ENCODE measurements at regions not wholly inside any gene's neighbourhood (a gene's known extent, or its start where the extent isn't known, plus 50 kb on each side); places are given as distances from the start of the nearest gene placed in this dataset.

DNA sequence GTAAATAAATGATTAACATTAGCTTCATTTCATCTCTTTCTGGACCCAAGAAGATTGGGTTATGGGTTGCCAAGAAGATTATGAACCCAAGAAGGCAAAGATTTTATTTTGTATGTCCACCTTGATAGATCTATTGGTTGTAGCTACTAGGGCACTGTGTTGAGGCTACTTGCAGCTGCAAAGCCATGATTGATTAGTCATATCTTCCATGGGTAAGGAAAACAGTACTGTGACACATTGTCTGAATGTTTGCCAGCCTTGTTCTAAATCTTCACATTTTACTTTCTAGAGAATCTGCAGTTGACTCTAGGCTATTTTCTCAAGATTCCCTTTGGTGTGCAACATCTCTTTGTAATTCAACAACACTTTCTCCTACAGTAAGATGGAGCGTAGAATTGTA, 229.2 kb upstream of the KCNH8 start:
- no peak for ATAC-seq
- Histone ChIP-seq H3K4me3 (ENCODE audit: low read length) (no peak overlapping the region), H3K4me1 (ENCODE audit: control insufficient read depth, insufficient read depth, low read length) (no peaks in the 10 kb centered on the region), H3K36me3 (ENCODE audit: control insufficient read depth, insufficient read depth, low read length) (no peaks in the 10 kb centered on the region), H3K27me3 (ENCODE audit: control insufficient read depth, insufficient read depth, low read length) (no peaks in the 10 kb centered on the region), H3K27ac (ENCODE audit: low read length) (no peak overlapping the region), H3K9me3 (ENCODE audit: control insufficient read depth, insufficient read depth, low read length) (no peaks in the 10 kb centered on the region)
- intact Hi-C loops (cut with micrococcal nuclease): no loop called here
- Mint-ChIP-seq H3K36me3 (no peaks in the 10 kb centered on the region), H3K4me3 (no peak overlapping the region), H3K27ac (no peak overlapping the region), H3K9me3 (peaks cover 0 to 6% of the 10 kb centered on the region in 2 donors), H3K27me3 (ENCODE audit: low read depth in 2 of 2) (peaks cover 9 to 17% of the 10 kb centered on the region in 2 donors), H3K4me1 (no peaks in the 10 kb centered on the region)
- 80% methylated on average over 1 of the region's 1 CpG for WGBS (ENCODE audit: insufficient coverage)
- DNase-seq: no peak
- TF ChIP-seq, protein P1, sequence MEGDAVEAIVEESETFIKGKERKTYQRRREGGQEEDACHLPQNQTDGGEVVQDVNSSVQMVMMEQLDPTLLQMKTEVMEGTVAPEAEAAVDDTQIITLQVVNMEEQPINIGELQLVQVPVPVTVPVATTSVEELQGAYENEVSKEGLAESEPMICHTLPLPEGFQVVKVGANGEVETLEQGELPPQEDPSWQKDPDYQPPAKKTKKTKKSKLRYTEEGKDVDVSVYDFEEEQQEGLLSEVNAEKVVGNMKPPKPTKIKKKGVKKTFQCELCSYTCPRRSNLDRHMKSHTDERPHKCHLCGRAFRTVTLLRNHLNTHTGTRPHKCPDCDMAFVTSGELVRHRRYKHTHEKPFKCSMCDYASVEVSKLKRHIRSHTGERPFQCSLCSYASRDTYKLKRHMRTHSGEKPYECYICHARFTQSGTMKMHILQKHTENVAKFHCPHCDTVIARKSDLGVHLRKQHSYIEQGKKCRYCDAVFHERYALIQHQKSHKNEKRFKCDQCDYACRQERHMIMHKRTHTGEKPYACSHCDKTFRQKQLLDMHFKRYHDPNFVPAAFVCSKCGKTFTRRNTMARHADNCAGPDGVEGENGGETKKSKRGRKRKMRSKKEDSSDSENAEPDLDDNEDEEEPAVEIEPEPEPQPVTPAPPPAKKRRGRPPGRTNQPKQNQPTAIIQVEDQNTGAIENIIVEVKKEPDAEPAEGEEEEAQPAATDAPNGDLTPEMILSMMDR (IDR thresholded peaks at IDR 0.05): no peak

- peaks cover 0 to 2% of the 10 kb centered on the region in 2 donors for H3K9me3 Mint-ChIP-seq
- Histone ChIP-seq H3K4me1 (ENCODE audit: control insufficient read depth, insufficient read depth, low read length) (no peaks in the 10 kb centered on the region), H3K27ac (ENCODE audit: low read length) (no peak overlapping the region), H3K27me3 (ENCODE audit: control insufficient read depth, insufficient read depth, low read length) (no peaks in the 10 kb centered on the region), H3K36me3 (ENCODE audit: control insufficient read depth, insufficient read depth, low read length) (no peaks in the 10 kb centered on the region), H3K9me3 (ENCODE audit: control insufficient read depth, insufficient read depth, low read length) (no peaks in the 10 kb centered on the region), H3K4me3 (ENCODE audit: low read length) (no peak overlapping the region)
- no peak for DNase-seq
- intact Hi-C loops (cut with micrococcal nuclease): no loop called here
- H3K36me3 Mint-ChIP-seq: no peaks in the 10 kb centered on the region
- H3K27me3 Mint-ChIP-seq (ENCODE audit: low read depth in 2 of 2): peaks cover 10 to 24% of the 10 kb centered on the region in 2 donors
- no peak overlapping the region for H3K4me3 Mint-ChIP-seq
- ATAC-seq: no peak
- 79% methylated on average over 1 of the region's 1 CpG for WGBS (ENCODE audit: insufficient coverage)
- H3K4me1 Mint-ChIP-seq: no peaks in the 10 kb centered on the region
- H3K27ac Mint-ChIP-seq: no peak overlapping the region
- TF ChIP-seq, protein P1 (IDR thresholded peaks at IDR 0.05): no peak
Measured at GRCh38 chr3:18917923-18918322, 230.4 kb upstream of the KCNH8 start.

GRCh38 chr3:18902081-18902793, 246.1 kb upstream of the KCNH8 start:
- H3K27ac ChIP-seq (ENCODE audit: low read length): no peak overlapping the region
- no peak overlapping the region for H3K4me3 ChIP-seq (ENCODE audit: low read length)
- no CpG with 5 or more reads among the region's 2 CpGs for WGBS (ENCODE audit: insufficient coverage)
- ATAC-seq (no peak), DNase-seq (no peak)
- Mint-ChIP-seq H3K4me3 (no peak overlapping the region), H3K27me3 (ENCODE audit: low read depth in 2 of 2) (peaks cover 0 to 21% of the 10 kb centered on the region in 2 donors), H3K9me3 (no peaks in the 10 kb centered on the region), H3K27ac (no peak overlapping the region), H3K4me1 (peaks cover 5 to 7% of the 10 kb centered on the region in 2 donors), H3K36me3 (no peaks in the 10 kb centered on the region)
- peaks cover 2% of the 10 kb centered on the region for H3K27me3 ChIP-seq (ENCODE audit: control insufficient read depth, insufficient read depth, low read length)
- H3K4me1 ChIP-seq (ENCODE audit: control insufficient read depth, insufficient read depth, low read length): no peaks in the 10 kb centered on the region
- intact Hi-C loops (cut with micrococcal nuclease): no loop called here
- TF ChIP-seq, protein P1 (IDR thresholded peaks at IDR 0.05): no peak
- no peaks in the 10 kb centered on the region for H3K9me3 ChIP-seq (ENCODE audit: control insufficient read depth, insufficient read depth, low read length)
- H3K36me3 ChIP-seq (ENCODE audit: control insufficient read depth, insufficient read depth, low read length): no peaks in the 10 kb centered on the region

DNA sequence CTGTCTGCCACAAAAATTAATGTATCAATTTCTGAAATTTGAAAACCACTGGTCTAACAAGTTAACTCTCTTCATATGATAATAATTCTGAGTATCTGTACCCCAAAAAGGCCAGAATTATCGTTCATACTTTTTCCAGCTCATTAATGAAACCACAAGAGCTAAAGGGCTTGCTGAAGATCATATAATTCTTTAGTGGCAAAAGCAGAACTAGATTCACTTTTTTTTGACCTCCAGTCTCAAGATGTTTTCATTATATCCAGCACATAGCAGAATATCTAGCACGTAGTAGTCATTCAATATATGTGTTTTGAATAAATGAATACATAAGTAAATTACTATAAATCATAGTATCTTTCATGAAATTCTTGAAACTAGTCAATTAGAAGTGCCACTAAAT, 246.7 kb upstream of the KCNH8 start:
- DNase-seq (no peak), ATAC-seq (no peak)
- WGBS (ENCODE audit: insufficient coverage): 11% methylated on average over 1 of the region's 2 CpGs
- Mint-ChIP-seq H3K9me3 (no peaks in the 10 kb centered on the region), H3K4me3 (no peak overlapping the region), H3K36me3 (no peaks in the 10 kb centered on the region), H3K27ac (no peak overlapping the region), H3K27me3 (ENCODE audit: low read depth in 2 of 2) (peaks cover 3 to 28% of the 10 kb centered on the region in 2 donors), H3K4me1 (peaks cover 5 to 7% of the 10 kb centered on the region in 2 donors)
- Histone ChIP-seq H3K4me3 (ENCODE audit: low read length) (no peak overlapping the region), H3K27me3 (ENCODE audit: control insufficient read depth, insufficient read depth, low read length) (peaks cover 4% of the 10 kb centered on the region), H3K4me1 (ENCODE audit: control insufficient read depth, insufficient read depth, low read length) (no peaks in the 10 kb centered on the region), H3K27ac (ENCODE audit: low read length) (no peak overlapping the region), H3K36me3 (ENCODE audit: control insufficient read depth, insufficient read depth, low read length) (no peaks in the 10 kb centered on the region), H3K9me3 (ENCODE audit: control insufficient read depth, insufficient read depth, low read length) (no peaks in the 10 kb centered on the region)
- intact Hi-C loops (cut with micrococcal nuclease): no loop called here
- TF ChIP-seq, protein P1 (IDR thresholded peaks at IDR 0.05): no peak
